Heart left ventricle (tissue), 16 donors: ENCODE measurements at regions not wholly inside any gene's neighbourhood (a gene's known extent, or its start where the extent isn't known, plus 50 kb on each side); places are given as distances from the start of the nearest gene placed in this dataset.

ENCODE experiments used
- ATAC-seq, 4 donors: fragments of 200-7000 bp; cut with Tn5 transposase; one replicate each; pipeline ENCODE4 v1.9.1; 2020 to 2022; ENCODE audit warnings: moderate library complexity in 4 of 4, mild to moderate bottlenecking in 3 of 4, moderate number of reproducible peaks in 1 of 4
- DNase-seq, 5 donors: peaks; one replicate each; pipeline ENCODE4 v3.0.0-alpha.2; 2020
- H3K27ac ChIP-seq, 12 donors: fragments of 200-600 bp; sonication (generic) in 4 of 12; one replicate each; pipeline versions ENCODE4 v1.5.0 to v1.8.0; 2016 to 2022; ENCODE audit warnings: mild to moderate bottlenecking in 2 of 12
- H3K27me3 ChIP-seq, 9 donors: fragments of 200-600 bp; sonication (generic) in 2 of 9; one replicate each; pipeline versions ENCODE4 v1.5.1 to v1.8.0; 2016 to 2022; ENCODE audit warnings: mild to moderate bottlenecking in 3 of 9
- H3K36me3 ChIP-seq, 9 donors: fragments of 200-600 bp; sonication (generic) in 2 of 9; one replicate each; pipeline versions ENCODE4 v1.5.0 to v1.8.0; 2018 to 2022; ENCODE audit warnings: mild to moderate bottlenecking in 2 of 9
- H3K4me1 ChIP-seq, 12 donors: fragments of 200-600 bp; sonication (generic) in 4 of 12; one replicate each; pipeline versions ENCODE4 v1.5.0 to v1.8.0; 2016 to 2022; ENCODE audit warnings: mild to moderate bottlenecking in 3 of 12
- H3K4me3 ChIP-seq, 12 donors: fragments of 200-600 bp; sonication (generic) in 4 of 12; one replicate each; pipeline versions ENCODE4 v1.5.0 to v1.8.0; 2017 to 2022; ENCODE audit warnings: mild to moderate bottlenecking in 9 of 12, moderate library complexity in 4 of 12
- H3K9me3 ChIP-seq, 12 donors: fragments of 200-600 bp; sonication (generic) in 4 of 12; one replicate each; pipeline versions ENCODE4 v1.5.0 to v1.8.0; 2016 to 2022; ENCODE audit warnings: mild to moderate bottlenecking in 1 of 12
- CTCF ChIP-seq, 12 donors: fragments of 200-600 bp; sonication (generic) in 4 of 12; IDR thresholded peaks; one replicate each; pipeline versions ENCODE4 v1.5.0 to v1.8.0; 2018 to 2022; ENCODE audit warnings: antibody characterized with exemption in 12 of 12, mild to moderate bottlenecking in 5 of 12
- POLR2A ChIP-seq, 2 donors: fragments of 450-650 bp; IDR thresholded peaks; one replicate each; pipeline ENCODE4 v1.6.1; 2017; ENCODE audit warnings: antibody characterized with exemption in 2 of 2, mild to moderate bottlenecking in 2 of 2, moderate library complexity in 2 of 2
- WGBS, 4 donors: extraction: QIAGEN DNeasy Blood & Tissue Kit in 2 of 4; methylation state at CpG; one replicate each; pipeline versions ENCODE4 v1.1.5 to v1.1.7; 2013 to 2018; 5-methylcytosine and 5-hydroxymethylcytosine counted together
- intact Hi-C, 10 donors: fragments of 100-400 bp; cut with DNase I; formaldehyde crosslinking; loops; one replicate each; pipeline versions ENCODE4 v1.11.1 to v1.14.2; 2022
- donor health status: ischemic (EF 13 %, LVEDD 7.1; RV severe dilation, severe dysfunction).
- donor health status: healthy with polysubstance abuse.
- donor health status: DM: no; HTN: yes; CAD: no.
- donor health status: DM: no; HTN: no; CAD: no.
- donor health status: ischemic (EF 25% LVEDD 6.9; RV normal size, moderate dysfunction).
- donor health status: ischemic (EF 25% LVEDD 5.7; RV mildly dilated, moderate dysfunction).
- donor health status: healthy.
- donor health status: DM: yes; HTN: yes; CAD: no.
- donor health status: ischemic (EF 35%, LVEDD 5.7; RV mildly dilated, moderate dysfunction).
- donor health status: nonischemic (EF 11% LVEDD 7.7; RV severe dilation, severe dysfunction).
- donor health status: DM: yes; HTN: yes; CAD: no.
- donor health status: PGD.
- donor health status: ischemic (EF 29% LVEDD 5.4; RV normal size, mild dysfunction).
- donor health status: nonischemic (EF 23%, LVEDD 6.1; RV moderate dilation, normal function).

DNA sequence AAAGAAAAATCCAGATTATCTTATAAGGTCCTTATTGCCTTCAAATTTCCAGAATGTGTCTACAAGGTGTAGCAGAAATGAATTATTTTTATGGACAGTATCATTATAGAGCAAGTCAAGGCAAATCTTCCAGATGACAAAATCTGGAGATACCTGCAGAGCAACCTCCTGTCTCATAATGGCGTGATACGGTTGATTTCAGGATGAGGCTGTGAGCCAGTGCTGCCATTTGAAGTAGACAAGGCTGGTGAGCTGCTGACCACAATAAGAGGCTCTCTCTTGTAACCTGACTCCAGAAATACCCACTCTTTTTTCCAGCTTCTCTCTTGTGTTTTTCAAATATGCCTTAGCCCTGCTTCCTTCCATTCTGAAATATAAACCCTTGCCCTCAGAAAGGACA, 108.2 kb downstream of the HTR1A start:
- WGBS, 4 donors = 78 to 89% (median 81%) methylated on average over 2 of the region's 2 CpGs
- no peak overlapping the region for H3K4me3 ChIP-seq

DNA sequence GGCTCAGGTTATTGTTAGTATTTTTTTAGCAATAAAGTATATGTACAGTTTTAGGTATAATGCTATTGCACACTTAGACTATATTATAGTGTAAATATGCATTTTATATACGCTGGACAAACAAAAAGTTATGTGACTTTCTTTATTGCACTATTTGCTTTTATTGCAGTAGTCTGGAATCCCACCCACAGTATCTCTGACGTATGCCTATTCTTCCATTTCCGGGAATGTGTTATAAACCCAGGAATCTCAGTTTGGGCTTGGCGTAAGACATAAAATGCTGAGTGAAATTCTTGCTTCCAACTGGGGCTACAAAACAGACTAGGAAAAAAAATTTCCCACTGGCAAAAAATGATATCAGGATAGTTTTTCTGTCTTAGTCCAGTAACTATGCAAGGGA, 119.1 kb downstream of the HTR1A start:
- TF ChIP-seq POLR2A (IDR thresholded peaks at IDR 0.05) (no peak), CTCF (IDR thresholded peaks at IDR 0.05) (no peak)
- no peak overlapping the region for H3K4me3 ChIP-seq
- no peaks in the 10 kb centered on the region for H3K36me3 ChIP-seq
- no peaks in the 10 kb centered on the region for H3K27me3 ChIP-seq
- intact Hi-C loops = no loop called here
- peaks cover 0 to 3% (median 0%) of the 10 kb centered on the region in 12 donors for H3K9me3 ChIP-seq
- WGBS, 4 donors = 81 to 90% (median 88%) methylated on average over 4 of the region's 4 CpGs
- no peak overlapping the region for H3K27ac ChIP-seq
- no peaks in the 10 kb centered on the region for H3K4me1 ChIP-seq
- no peak for ATAC-seq
- no peak for DNase-seq

More for the DNA sequence above, 108.2 kb downstream of the HTR1A start:
- peaks cover 0 to 13% (median under 1%) of the 10 kb centered on the region in 12 donors for H3K9me3 ChIP-seq
- DNase-seq (no peak), ATAC-seq (no peak)
- H3K36me3 ChIP-seq = no peaks in the 10 kb centered on the region
- no peak overlapping the region for H3K27ac ChIP-seq
- intact Hi-C loops = no loop called here
- H3K4me1 ChIP-seq = no peaks in the 10 kb centered on the region
- TF ChIP-seq POLR2A (IDR thresholded peaks at IDR 0.05) = no peak
- TF ChIP-seq CTCF (IDR thresholded peaks at IDR 0.05) = no peak
- H3K27me3 ChIP-seq = no peaks in the 10 kb centered on the region

DNA sequence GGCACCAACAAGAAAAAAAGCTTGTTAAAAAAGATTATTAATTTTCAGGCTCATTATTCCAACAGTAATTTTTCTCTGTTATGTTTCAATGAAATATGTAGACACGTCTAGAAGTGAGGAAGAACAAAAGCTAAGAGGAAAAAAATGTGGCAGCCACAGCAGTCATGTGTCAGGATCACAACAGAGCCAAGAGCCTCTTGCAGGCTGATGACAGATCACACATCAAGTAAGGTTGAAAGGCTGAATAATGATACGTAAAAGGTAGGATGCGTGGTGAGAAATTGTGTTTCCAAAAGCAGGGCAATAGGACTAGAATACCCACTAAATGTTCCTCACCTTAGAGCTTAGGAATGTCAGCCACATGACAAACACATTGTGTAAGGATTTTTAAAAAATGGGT, 124.8 kb downstream of the HTR1A start:
- H3K4me1 ChIP-seq = no peaks in the 10 kb centered on the region
- no peak for DNase-seq
- no peaks in the 10 kb centered on the region for H3K27me3 ChIP-seq
- no peak for ATAC-seq
- 29 to 33% (median 32%) methylated on average over 3 of the region's 3 CpGs for WGBS, 4 donors
- no peak overlapping the region for H3K27ac ChIP-seq
- peaks cover 0 to 4% (median 0%) of the 10 kb centered on the region in 12 donors for H3K9me3 ChIP-seq
- H3K4me3 ChIP-seq = no peak overlapping the region
- intact Hi-C loops = no loop called here
- no peaks in the 10 kb centered on the region for H3K36me3 ChIP-seq
- TF ChIP-seq POLR2A (IDR thresholded peaks at IDR 0.05) (no peak), CTCF (IDR thresholded peaks at IDR 0.05) (no peak)

GRCh38 chr5:63831381-63831780, 130.9 kb downstream of the HTR1A start:
- H3K36me3 ChIP-seq = no peaks in the 10 kb centered on the region
- no peak overlapping the region for H3K4me3 ChIP-seq
- no peak for TF ChIP-seq POLR2A (IDR thresholded peaks at IDR 0.05)
- no peak for TF ChIP-seq CTCF (IDR thresholded peaks at IDR 0.05)
- intact Hi-C loops = no loop called here
- H3K9me3 ChIP-seq = no peaks in the 10 kb centered on the region
- H3K27ac ChIP-seq = no peak overlapping the region
- ATAC-seq (no peak), DNase-seq (no peak)
- no peaks in the 10 kb centered on the region for H3K27me3 ChIP-seq
- no peaks in the 10 kb centered on the region for H3K4me1 ChIP-seq
